Common myeloid progenitor, CD34-positive (primary cell): ENCODE measurements at regions not wholly inside any gene's neighbourhood (a gene's known extent, or its start where the extent isn't known, plus 50 kb on each side); places are given as distances from the start of the nearest gene placed in this dataset.
"Not testable (repeated sequence)": the region's sequence is repeated elsewhere in the genome, so short reads cannot be mapped to it uniquely, and the experiment has no call there.

Source experiments
- CTCF ChIA-PET: fragments of 350-600 bp; sonication (Branson Sonifier 250); formaldehyde crosslinking; loops from one replicate; lab custom pipeline; 2021; ENCODE audit warnings: antibody characterized with exemption; lab: Charles Lee
- POLR2A ChIA-PET: fragments of 350-600 bp; sonication (Branson Sonifier 250); formaldehyde crosslinking; loops from one replicate; lab custom pipeline; 2021; ENCODE audit warnings: antibody characterized with exemption; lab: Charles Lee
- DNase-seq, 3 donors: peaks; one replicate each; pipeline versions ENCODE4 v3.0.0 to v3.0.0-alpha.2; 2013
- H3K27ac ChIP-seq, 2 experiments: 1 replicate in 1 of 2; 2 replicates in 1 of 2; pipeline ENCODE4 v1.7.0; 2013; ENCODE audit warnings: inconsistent platforms in 2 of 2, low read length in 2 of 2, mild to moderate bottlenecking in 2 of 2, low read depth in 1 of 2, moderate library complexity in 1 of 2; ENCODE audit not compliant: severe bottlenecking in 2 of 2, insufficient read depth in 1 of 2, poor library complexity in 1 of 2
- H3K27me3 ChIP-seq, 5 experiments: replicated peaks in 2 of 5; 1 replicate in 3 of 5; 2 replicates in 2 of 5; pipeline versions ENCODE4 v1.6.1 to v1.7.0; 2013; ENCODE audit warnings: low read length in 4 of 5, mild to moderate bottlenecking in 2 of 5, moderate library complexity in 2 of 5, inconsistent platforms in 1 of 5; ENCODE audit not compliant: insufficient read depth in 5 of 5, control insufficient read depth in 4 of 5
- H3K36me3 ChIP-seq, 4 experiments: 1 replicate in 2 of 4; 2 replicates in 2 of 4; pipeline versions ENCODE4 v1.6.1 to v1.7.0; 2013; ENCODE audit warnings: low read length in 3 of 4, control low read depth in 1 of 4, mild to moderate bottlenecking in 1 of 4; ENCODE audit not compliant: control insufficient read depth in 4 of 4, insufficient read depth in 4 of 4
- H3K4me1 ChIP-seq, 4 experiments: 1 replicate in 3 of 4; 2 replicates in 1 of 4; pipeline versions ENCODE4 v1.6.1 to v1.7.1; 2013; ENCODE audit warnings: low read length in 3 of 4, mild to moderate bottlenecking in 3 of 4, control low read depth in 1 of 4, inconsistent platforms in 1 of 4, moderate library complexity in 1 of 4; ENCODE audit not compliant: control insufficient read depth in 4 of 4, insufficient read depth in 4 of 4; ENCODE audit errors: control extremely low read depth in 1 of 4
- H3K4me3 ChIP-seq, 7 experiments: 1 replicate in 4 of 7; 2 replicates in 3 of 7; pipeline versions ENCODE4 v1.5.1 to v1.7.0; 2013; ENCODE audit warnings: mild to moderate bottlenecking in 7 of 7, low read length in 6 of 7, moderate library complexity in 6 of 7, inconsistent platforms in 2 of 7, low read depth in 2 of 7, control low read depth in 1 of 7; ENCODE audit not compliant: insufficient read depth in 4 of 7, control insufficient read depth in 1 of 7; ENCODE audit errors: extremely low read depth in 1 of 7
- H3K9me3 ChIP-seq, 5 experiments: 1 replicate in 4 of 5; 2 replicates in 1 of 5; pipeline versions ENCODE4 v1.6.1 to v1.7.1; 2013; ENCODE audit warnings: low read length in 4 of 5, mild to moderate bottlenecking in 2 of 5, inconsistent platforms in 1 of 5, low read depth in 1 of 5, moderate library complexity in 1 of 5; ENCODE audit not compliant: control insufficient read depth in 4 of 5, insufficient read depth in 2 of 5; ENCODE audit errors: control extremely low read depth in 1 of 5
- WGBS: methylation state at CpG from one replicate; pipeline ENCODE4 v1.1.5; 2013; ENCODE audit not compliant: insufficient coverage; 5-methylcytosine and 5-hydroxymethylcytosine counted together

DNA sequence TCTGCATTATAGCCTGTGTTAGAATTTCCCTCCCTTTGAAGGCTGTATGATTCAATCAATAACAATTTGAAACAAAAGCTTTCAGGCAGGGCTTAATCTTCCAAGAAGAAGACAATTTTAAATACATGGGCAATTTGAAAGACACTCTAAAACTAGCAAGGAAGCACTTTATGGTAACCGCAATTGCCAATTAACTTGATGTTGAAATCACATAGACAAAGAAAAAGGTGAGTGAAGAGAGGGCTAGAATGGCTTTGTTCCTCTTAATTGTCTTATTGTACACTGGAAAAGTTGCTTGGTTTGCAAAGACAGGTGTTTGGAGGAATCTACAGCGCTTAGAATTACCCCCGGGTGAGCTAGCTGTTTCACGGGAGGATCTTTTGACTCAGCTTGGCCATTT, 74.4 kb upstream of the PRKX start:
- POLR2A ChIA-PET, result no interaction called here

DNA sequence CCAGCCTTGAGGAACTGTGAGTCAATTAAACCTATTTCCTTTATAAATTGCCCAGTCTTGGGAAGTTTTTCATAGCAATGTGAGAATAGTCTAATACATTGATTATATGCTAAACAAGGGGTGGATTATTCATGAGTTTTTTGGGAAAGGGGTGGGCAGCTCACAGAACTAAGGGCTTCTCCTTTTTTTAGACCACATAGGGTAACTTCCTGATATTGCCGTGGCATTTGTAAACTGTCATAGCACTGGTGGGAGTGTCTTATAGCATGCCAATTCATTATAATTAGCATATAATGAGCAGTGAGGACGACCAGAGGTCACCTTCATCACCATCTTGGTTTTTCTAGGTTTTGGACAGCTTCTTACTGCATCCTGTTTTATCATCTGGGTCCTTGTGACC, 72.4 kb upstream of the PRKX start:
- POLR2A ChIA-PET, H3K9me3 ChIP-seq, H3K36me3 ChIP-seq, H3K4me3 ChIP-seq, CTCF ChIA-PET, H3K27ac ChIP-seq, H3K4me1 ChIP-seq: not testable (repeated sequence)
- WGBS, result 67% methylated on average over 1 of the region's 2 CpGs
- peak in 2 of 3 donors; percentile 57 to 73 for DNase-seq
- H3K27me3 ChIP-seq, result peaks cover 0 to 31% (median 0%) of the 10 kb centered on the region in 5 experiments

More for the DNA sequence above, 74.4 kb upstream of the PRKX start:
- CTCF ChIA-PET, result interaction anchor here (0.9 to 1.8 kb wide), 3 partner anchors 11 to 136 kb away, joined by 3 to 8 read pairs (median 3); no protein-coding TSS in a partner anchor
- Histone ChIP-seq H3K27me3 (peaks cover 0 to 39% (median 0%) of the 10 kb centered on the region in 5 experiments), H3K36me3 (no peaks in the 10 kb centered on the region), H3K4me3 (no peak overlapping the region), H3K4me1 (peaks cover 0 to 2% (median 0%) of the 10 kb centered on the region in 4 experiments), H3K9me3 (peaks cover 0 to 4% (median 0%) of the 10 kb centered on the region in 5 experiments), H3K27ac (no peak overlapping the region)
- 83% methylated on average over 2 of the region's 4 CpGs for WGBS
- DNase-seq, result no peak

DNA sequence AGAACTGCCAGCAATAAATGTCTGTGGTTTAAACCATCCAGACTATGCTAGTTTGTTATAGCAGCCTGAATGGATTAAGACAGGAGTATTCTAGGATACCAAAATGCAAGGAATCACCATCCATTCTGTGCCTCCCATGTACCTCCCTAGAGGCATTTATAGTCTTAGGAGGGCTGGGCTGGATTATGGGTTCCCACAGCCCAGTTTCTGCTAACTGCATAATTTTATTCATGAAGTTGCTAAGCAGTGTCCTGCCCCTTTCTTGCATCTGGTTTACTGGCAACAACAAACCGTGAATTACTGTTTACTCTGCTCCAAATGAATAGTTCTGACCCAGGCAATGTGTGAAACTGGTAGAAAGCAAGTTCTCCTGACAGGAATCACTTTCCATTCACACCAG, 67.1 kb upstream of the PRKX start:
- WGBS, result 30% methylated on average over 1 of the region's 1 CpG
- Histone ChIP-seq H3K27ac (no peak overlapping the region), H3K4me1 (no peaks in the 10 kb centered on the region), H3K9me3 (peaks cover 0 to 3% (median 0%) of the 10 kb centered on the region in 5 experiments), H3K36me3 (no peaks in the 10 kb centered on the region), H3K4me3 (no peak overlapping the region), H3K27me3 (peaks cover 0 to 8% (median 0%) of the 10 kb centered on the region in 5 experiments)
- ChIA-PET CTCF (no interaction called here), POLR2A (no interaction called here)
- DNase-seq, result no peak

DNA sequence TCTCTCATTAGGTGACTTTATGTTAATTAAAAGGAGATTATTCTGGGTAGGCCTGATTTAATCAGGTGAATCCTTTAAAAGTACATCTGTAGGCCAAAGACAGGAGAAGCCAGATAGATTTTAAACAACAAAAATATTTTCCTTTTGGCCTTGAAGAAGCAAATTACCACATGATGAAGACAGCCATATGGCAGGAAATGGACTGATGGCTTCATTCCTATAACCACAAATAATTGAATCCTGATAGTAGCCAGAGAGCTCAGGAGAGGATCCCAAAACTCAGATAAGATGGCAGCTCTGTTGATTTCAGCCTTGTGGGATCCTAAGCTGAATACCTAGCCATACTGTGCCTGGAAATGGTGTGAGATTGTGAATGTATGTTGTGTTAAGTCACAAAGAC, 66.1 kb upstream of the PRKX start:
- no peak overlapping the region for H3K27ac ChIP-seq
- H3K36me3 ChIP-seq, result no peaks in the 10 kb centered on the region
- ChIA-PET CTCF (no interaction called here), POLR2A (no interaction called here)
- H3K4me1 ChIP-seq, result no peaks in the 10 kb centered on the region
- DNase-seq, result no peak
- H3K4me3 ChIP-seq, result no peak overlapping the region
- H3K27me3 ChIP-seq, result peaks cover 0 to 3% (median 0%) of the 10 kb centered on the region in 5 experiments
- H3K9me3 ChIP-seq, result no peaks in the 10 kb centered on the region

DNA sequence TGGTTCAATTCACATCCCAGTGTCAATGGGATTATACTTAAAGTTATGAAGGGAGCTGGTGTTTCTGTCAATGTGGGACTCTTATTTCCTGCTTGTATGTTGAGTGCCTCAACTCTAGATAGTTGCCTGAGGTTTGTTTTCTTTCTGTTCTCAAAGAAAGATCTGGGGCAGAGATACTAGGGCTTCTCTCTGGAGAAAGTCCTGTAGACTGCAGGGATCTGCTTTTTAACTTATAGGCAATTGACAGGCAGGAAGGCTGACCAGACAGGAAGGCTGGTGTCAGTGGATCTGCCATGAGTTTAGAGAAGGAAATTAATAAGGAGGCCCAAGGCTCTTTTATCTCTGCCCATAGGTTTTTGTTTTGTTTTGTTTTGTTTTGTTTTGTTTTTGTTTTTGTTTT, 64.0 kb upstream of the PRKX start:
- Histone ChIP-seq H3K27ac (no peak overlapping the region), H3K4me3 (no peak overlapping the region), H3K36me3 (no peaks in the 10 kb centered on the region), H3K4me1 (no peaks in the 10 kb centered on the region), H3K27me3 (peaks cover 0 to 2% (median 0%) of the 10 kb centered on the region in 5 experiments), H3K9me3 (no peaks in the 10 kb centered on the region)
- CTCF ChIA-PET, result interaction anchor here (1.1 kb wide), 1 partner anchor 10 kb away, joined by 3 read pairs; no protein-coding TSS in a partner anchor
- DNase-seq, result no peak
- POLR2A ChIA-PET, result no interaction called here

DNA sequence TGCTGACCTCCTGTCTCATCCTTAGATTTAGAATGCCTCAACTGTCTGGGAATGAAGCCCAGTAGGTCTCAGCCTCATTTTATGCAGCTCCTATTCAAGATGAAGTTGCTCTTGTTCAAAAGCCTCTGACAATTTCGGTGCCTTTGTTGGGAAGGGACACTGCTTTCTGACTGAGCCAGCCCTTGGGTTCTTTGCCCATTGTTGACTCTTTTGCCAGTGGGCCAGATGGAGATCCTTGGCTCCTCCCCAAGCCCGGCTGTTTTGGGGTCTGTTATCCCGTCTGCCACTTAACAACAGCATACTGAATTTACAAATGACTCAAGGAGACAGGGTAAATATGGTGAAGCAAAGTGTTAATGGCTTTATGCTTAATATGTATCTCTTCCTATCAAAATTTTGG, 58.3 kb upstream of the PRKX start:
- 75% methylated on average over 1 of the region's 3 CpGs for WGBS
- H3K9me3 ChIP-seq, result no peaks in the 10 kb centered on the region
- POLR2A ChIA-PET, result no interaction called here
- H3K4me1 ChIP-seq, result peaks cover 0 to 1% (median 0%) of the 10 kb centered on the region in 4 experiments
- H3K36me3 ChIP-seq, result no peaks in the 10 kb centered on the region
- CTCF ChIA-PET, result no interaction called here
- H3K27me3 ChIP-seq, result no peaks in the 10 kb centered on the region
- H3K4me3 ChIP-seq, result no peak overlapping the region
- DNase-seq, result no peak
- H3K27ac ChIP-seq, result no peak overlapping the region

DNA sequence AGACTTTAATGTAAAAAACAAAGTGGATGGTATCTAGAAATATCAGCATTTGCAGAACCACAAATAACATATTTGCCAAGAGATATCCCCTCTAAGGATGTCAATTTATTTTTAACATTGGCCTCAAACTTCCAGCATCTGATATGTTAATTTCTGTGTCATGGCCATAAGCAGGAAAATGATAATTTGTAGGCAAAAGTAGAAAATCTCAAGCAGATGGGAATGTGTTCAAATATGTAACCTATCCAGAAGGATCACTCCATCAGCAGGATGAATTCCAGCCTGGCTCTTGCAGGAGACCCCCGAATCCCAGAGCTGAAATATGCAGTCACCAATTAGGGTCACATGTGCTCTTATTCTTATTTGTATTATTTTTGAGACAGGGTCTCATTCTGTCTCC, 55.4 kb upstream of the PRKX start:
- CTCF ChIA-PET, result no interaction called here

More for the DNA sequence above, 55.4 kb upstream of the PRKX start:
- no peak for DNase-seq
- H3K9me3 ChIP-seq, result no peaks in the 10 kb centered on the region
- no CpG with 5 or more reads among the region's 1 CpG for WGBS
- H3K4me3 ChIP-seq, result no peak overlapping the region
- no peaks in the 10 kb centered on the region for H3K27me3 ChIP-seq
- peaks cover 0 to 1% (median 0%) of the 10 kb centered on the region in 4 experiments for H3K4me1 ChIP-seq
- POLR2A ChIA-PET, result interaction anchor here (0.7 kb wide), 1 partner anchor 15 kb away, joined by 4 read pairs; no protein-coding TSS in a partner anchor
- H3K27ac ChIP-seq, result no peak overlapping the region
- no peaks in the 10 kb centered on the region for H3K36me3 ChIP-seq
